Common myeloid progenitor, CD34-positive (primary cell): ENCODE measurements at regions not wholly inside any gene's neighbourhood (a gene's known extent, or its start where the extent isn't known, plus 50 kb on each side); places are given as distances from the start of the nearest gene placed in this dataset.

Experiments used
- CTCF ChIA-PET: fragments of 350-600 bp; sonication (Branson Sonifier 250); formaldehyde crosslinking; loops from one replicate; lab custom pipeline; 2021; ENCODE audit warnings: antibody characterized with exemption; lab: Charles Lee
- POLR2A ChIA-PET: fragments of 350-600 bp; sonication (Branson Sonifier 250); formaldehyde crosslinking; loops from one replicate; lab custom pipeline; 2021; ENCODE audit warnings: antibody characterized with exemption; lab: Charles Lee
- DNase-seq, 3 donors: peaks; one replicate each; pipeline versions ENCODE4 v3.0.0 to v3.0.0-alpha.2; 2013
- H3K27ac ChIP-seq, 2 experiments: 1 replicate in 1 of 2; 2 replicates in 1 of 2; pipeline ENCODE4 v1.7.0; 2013; ENCODE audit warnings: inconsistent platforms in 2 of 2, low read length in 2 of 2, mild to moderate bottlenecking in 2 of 2, low read depth in 1 of 2, moderate library complexity in 1 of 2; ENCODE audit not compliant: severe bottlenecking in 2 of 2, insufficient read depth in 1 of 2, poor library complexity in 1 of 2
- H3K27me3 ChIP-seq, 5 experiments: replicated peaks in 2 of 5; 1 replicate in 3 of 5; 2 replicates in 2 of 5; pipeline versions ENCODE4 v1.6.1 to v1.7.0; 2013; ENCODE audit warnings: low read length in 4 of 5, mild to moderate bottlenecking in 2 of 5, moderate library complexity in 2 of 5, inconsistent platforms in 1 of 5; ENCODE audit not compliant: insufficient read depth in 5 of 5, control insufficient read depth in 4 of 5
- H3K36me3 ChIP-seq, 4 experiments: 1 replicate in 2 of 4; 2 replicates in 2 of 4; pipeline versions ENCODE4 v1.6.1 to v1.7.0; 2013; ENCODE audit warnings: low read length in 3 of 4, control low read depth in 1 of 4, mild to moderate bottlenecking in 1 of 4; ENCODE audit not compliant: control insufficient read depth in 4 of 4, insufficient read depth in 4 of 4
- H3K4me1 ChIP-seq, 4 experiments: 1 replicate in 3 of 4; 2 replicates in 1 of 4; pipeline versions ENCODE4 v1.6.1 to v1.7.1; 2013; ENCODE audit warnings: low read length in 3 of 4, mild to moderate bottlenecking in 3 of 4, control low read depth in 1 of 4, inconsistent platforms in 1 of 4, moderate library complexity in 1 of 4; ENCODE audit not compliant: control insufficient read depth in 4 of 4, insufficient read depth in 4 of 4; ENCODE audit errors: control extremely low read depth in 1 of 4
- H3K4me3 ChIP-seq, 7 experiments: 1 replicate in 4 of 7; 2 replicates in 3 of 7; pipeline versions ENCODE4 v1.5.1 to v1.7.0; 2013; ENCODE audit warnings: mild to moderate bottlenecking in 7 of 7, low read length in 6 of 7, moderate library complexity in 6 of 7, inconsistent platforms in 2 of 7, low read depth in 2 of 7, control low read depth in 1 of 7; ENCODE audit not compliant: insufficient read depth in 4 of 7, control insufficient read depth in 1 of 7; ENCODE audit errors: extremely low read depth in 1 of 7
- H3K9me3 ChIP-seq, 5 experiments: 1 replicate in 4 of 5; 2 replicates in 1 of 5; pipeline versions ENCODE4 v1.6.1 to v1.7.1; 2013; ENCODE audit warnings: low read length in 4 of 5, mild to moderate bottlenecking in 2 of 5, inconsistent platforms in 1 of 5, low read depth in 1 of 5, moderate library complexity in 1 of 5; ENCODE audit not compliant: control insufficient read depth in 4 of 5, insufficient read depth in 2 of 5; ENCODE audit errors: control extremely low read depth in 1 of 5
- WGBS: methylation state at CpG from one replicate; pipeline ENCODE4 v1.1.5; 2013; ENCODE audit not compliant: insufficient coverage; 5-methylcytosine and 5-hydroxymethylcytosine counted together

GRCh38 chr4:18130256-18130655 lies 108.7 kb upstream of the LCORL start:
- POLR2A ChIA-PET: no interaction called here
- Histone ChIP-seq H3K27me3 (no peaks in the 10 kb centered on the region), H3K4me3 (no peak overlapping the region), H3K36me3 (no peaks in the 10 kb centered on the region), H3K27ac (no peak overlapping the region), H3K4me1 (no peaks in the 10 kb centered on the region), H3K9me3 (no peaks in the 10 kb centered on the region)
- no peak for DNase-seq
- 75% methylated on average over 1 of the region's 3 CpGs for WGBS
- CTCF ChIA-PET: interaction anchor here (0.6 kb wide), 1 partner anchor 23 kb away, joined by 3 read pairs; no protein-coding TSS in a partner anchor

- DNase-seq: no peak
- Histone ChIP-seq H3K27me3 (peaks cover 0 to 3% (median 0%) of the 10 kb centered on the region in 5 experiments), H3K4me1 (no peaks in the 10 kb centered on the region), H3K36me3 (no peaks in the 10 kb centered on the region), H3K27ac (no peak overlapping the region), H3K9me3 (no peaks in the 10 kb centered on the region), H3K4me3 (no peak overlapping the region)
- ChIA-PET CTCF (no interaction called here), POLR2A (no interaction called here)
Observed at GRCh38 chr4:18128241-18128640, 106.7 kb upstream of the LCORL start.

- ChIA-PET POLR2A (no interaction called here), CTCF (no interaction called here)
- no peaks in the 10 kb centered on the region for H3K4me1 ChIP-seq
- no peak overlapping the region for H3K4me3 ChIP-seq
- no peaks in the 10 kb centered on the region for H3K9me3 ChIP-seq
- DNase-seq: no peak
- H3K27me3 ChIP-seq: peaks cover 0 to 3% (median 0%) of the 10 kb centered on the region in 5 experiments
- no peaks in the 10 kb centered on the region for H3K36me3 ChIP-seq
- WGBS: 50% methylated on average over 1 of the region's 3 CpGs
- no peak overlapping the region for H3K27ac ChIP-seq
Observed at GRCh38 chr4:18127030-18127429, 105.5 kb upstream of the LCORL start.

- no peaks in the 10 kb centered on the region for H3K9me3 ChIP-seq
- DNase-seq: no peak
- no peak overlapping the region for H3K4me3 ChIP-seq
- no peak overlapping the region for H3K27ac ChIP-seq
- no peaks in the 10 kb centered on the region for H3K36me3 ChIP-seq
- ChIA-PET CTCF (no interaction called here), POLR2A (no interaction called here)
- H3K4me1 ChIP-seq: no peaks in the 10 kb centered on the region
- 100% methylated on average over 1 of the region's 2 CpGs for WGBS
- peaks cover 0 to 3% (median 2%) of the 10 kb centered on the region in 5 experiments for H3K27me3 ChIP-seq
Observed at GRCh38 chr4:18113710-18114331, 92.3 kb upstream of the LCORL start.

GRCh38 chr4:18111081-18111480 lies 89.5 kb upstream of the LCORL start:
- POLR2A ChIA-PET: no interaction called here
- Histone ChIP-seq H3K27ac (no peak overlapping the region), H3K4me1 (no peaks in the 10 kb centered on the region), H3K27me3 (peaks cover 0 to 3% (median 0%) of the 10 kb centered on the region in 5 experiments), H3K36me3 (no peaks in the 10 kb centered on the region), H3K9me3 (no peaks in the 10 kb centered on the region), H3K4me3 (no peak overlapping the region)
- no peak for DNase-seq
- CTCF ChIA-PET: no interaction called here
- WGBS: 90% methylated on average over 3 of the region's 4 CpGs

- Histone ChIP-seq H3K27ac (no peak overlapping the region), H3K4me3 (no peak overlapping the region), H3K27me3 (peaks cover 0 to 3% (median 0%) of the 10 kb centered on the region in 5 experiments), H3K36me3 (no peaks in the 10 kb centered on the region), H3K9me3 (no peaks in the 10 kb centered on the region), H3K4me1 (no peaks in the 10 kb centered on the region)
- POLR2A ChIA-PET: no interaction called here
- 57% methylated on average over 1 of the region's 6 CpGs for WGBS
- DNase-seq: no peak
- CTCF ChIA-PET: no interaction called here
Observed at GRCh38 chr4:18110099-18110498, 88.5 kb upstream of the LCORL start.

GRCh38 chr4:18109676-18110075 lies 88.1 kb upstream of the LCORL start:
- Histone ChIP-seq H3K27ac (no peak overlapping the region), H3K4me1 (no peaks in the 10 kb centered on the region), H3K27me3 (peaks cover 0 to 3% (median 0%) of the 10 kb centered on the region in 5 experiments), H3K9me3 (no peaks in the 10 kb centered on the region), H3K4me3 (no peak overlapping the region), H3K36me3 (no peaks in the 10 kb centered on the region)
- 57% methylated on average over 1 of the region's 3 CpGs for WGBS
- ChIA-PET CTCF (no interaction called here), POLR2A (no interaction called here)
- no peak for DNase-seq
